Esophagus squamous epithelium (tissue), 4 donors: ENCODE measurements at regions not wholly inside any gene's neighbourhood (a gene's known extent, or its start where the extent isn't known, plus 50 kb on each side); places are given as distances from the start of the nearest gene placed in this dataset.

Experiments
- POLR2A ChIP-seq, 4 donors: fragments of 450-650 bp; IDR thresholded peaks; one replicate each; pipeline ENCODE4 v1.6.1; 2017; ENCODE audit warnings: antibody characterized with exemption in 4 of 4, mild to moderate bottlenecking in 4 of 4, moderate library complexity in 3 of 4
- TF ChIP-seq, protein P1 (sequence below), 6 experiments: fragments of 450-650 bp in 4 of 6; fragments of 200-600 bp in 2 of 6; sonication (generic) in 2 of 6; IDR thresholded peaks; one replicate each; pipeline ENCODE4 v1.5.1; 2016 to 2019; ENCODE audit warnings: antibody characterized with exemption in 6 of 6, mild to moderate bottlenecking in 4 of 6, moderate library complexity in 4 of 6

DNA sequence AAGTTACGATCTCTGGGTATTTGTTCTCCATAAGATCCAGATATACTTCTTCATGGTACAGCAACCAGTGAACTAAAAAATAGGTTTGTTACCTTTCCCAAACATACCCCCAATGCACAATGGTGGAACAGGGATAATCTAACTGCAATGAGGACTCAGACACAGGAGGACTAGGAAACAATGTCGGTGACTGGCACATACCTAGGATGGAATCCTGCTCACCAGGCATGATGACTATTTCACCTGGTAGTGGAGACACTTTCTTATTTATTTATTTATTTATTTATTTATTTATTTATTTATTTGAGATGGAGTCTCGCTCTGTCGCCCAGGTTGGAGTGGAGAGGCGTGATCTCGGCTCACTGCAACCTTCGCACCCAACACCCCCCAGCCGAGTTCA lies 159.9 kb upstream of the CCNH start:
- TF ChIP-seq POLR2A (IDR thresholded peaks at IDR 0.05): no peak
- TF ChIP-seq, protein P1, sequence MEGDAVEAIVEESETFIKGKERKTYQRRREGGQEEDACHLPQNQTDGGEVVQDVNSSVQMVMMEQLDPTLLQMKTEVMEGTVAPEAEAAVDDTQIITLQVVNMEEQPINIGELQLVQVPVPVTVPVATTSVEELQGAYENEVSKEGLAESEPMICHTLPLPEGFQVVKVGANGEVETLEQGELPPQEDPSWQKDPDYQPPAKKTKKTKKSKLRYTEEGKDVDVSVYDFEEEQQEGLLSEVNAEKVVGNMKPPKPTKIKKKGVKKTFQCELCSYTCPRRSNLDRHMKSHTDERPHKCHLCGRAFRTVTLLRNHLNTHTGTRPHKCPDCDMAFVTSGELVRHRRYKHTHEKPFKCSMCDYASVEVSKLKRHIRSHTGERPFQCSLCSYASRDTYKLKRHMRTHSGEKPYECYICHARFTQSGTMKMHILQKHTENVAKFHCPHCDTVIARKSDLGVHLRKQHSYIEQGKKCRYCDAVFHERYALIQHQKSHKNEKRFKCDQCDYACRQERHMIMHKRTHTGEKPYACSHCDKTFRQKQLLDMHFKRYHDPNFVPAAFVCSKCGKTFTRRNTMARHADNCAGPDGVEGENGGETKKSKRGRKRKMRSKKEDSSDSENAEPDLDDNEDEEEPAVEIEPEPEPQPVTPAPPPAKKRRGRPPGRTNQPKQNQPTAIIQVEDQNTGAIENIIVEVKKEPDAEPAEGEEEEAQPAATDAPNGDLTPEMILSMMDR (IDR thresholded peaks at IDR 0.05): no peak
